Left ventricle myocardium inferior (tissue), 1 donor: ENCODE measurements at regions not wholly inside any gene's neighbourhood (a gene's known extent, or its start where the extent isn't known, plus 50 kb on each side); places are given as distances from the start of the nearest gene placed in this dataset.
A peak's percentile ranks its signal among the peaks of the same experiment; 100 is the strongest.

Experiments
- DNase-seq: peaks from one replicate; pipeline ENCODE4 v3.0.0-alpha.2; 2020
- H3K27ac ChIP-seq: fragments of 200-600 bp; replicated peaks from 2 replicates; pipeline ENCODE4 v1.8.0; 2021
- H3K27me3 ChIP-seq: fragments of 200-600 bp; 2 replicates; pipeline ENCODE4 v1.8.0; 2021; ENCODE audit warnings: low read depth
- H3K36me3 ChIP-seq: fragments of 200-600 bp; 2 replicates; pipeline ENCODE4 v1.8.0; 2021
- H3K4me1 ChIP-seq: fragments of 200-600 bp; 2 replicates; pipeline ENCODE4 v1.8.0; 2021
- H3K4me3 ChIP-seq: fragments of 200-600 bp; 2 replicates; pipeline ENCODE4 v1.8.0; 2021; ENCODE audit warnings: mild to moderate bottlenecking, moderate library complexity
- H3K9me3 ChIP-seq: fragments of 200-600 bp; replicated peaks from 2 replicates; pipeline ENCODE4 v1.8.0; 2021
- intact Hi-C: fragments of 100-400 bp; cut with micrococcal nuclease; formaldehyde crosslinking; loops from one replicate; pipeline ENCODE4 v1.11.0; 2022
- TF ChIP-seq, protein P1 (sequence below): fragments of 200-600 bp; IDR thresholded peaks from 2 replicates; pipeline ENCODE4 v1.8.0; 2021; ENCODE audit warnings: antibody characterized with exemption, mild to moderate bottlenecking, borderline replicate concordance
- donor health status: DM: no; HTN: yes; CAD: no; lungs with severe emphysema.

DNA sequence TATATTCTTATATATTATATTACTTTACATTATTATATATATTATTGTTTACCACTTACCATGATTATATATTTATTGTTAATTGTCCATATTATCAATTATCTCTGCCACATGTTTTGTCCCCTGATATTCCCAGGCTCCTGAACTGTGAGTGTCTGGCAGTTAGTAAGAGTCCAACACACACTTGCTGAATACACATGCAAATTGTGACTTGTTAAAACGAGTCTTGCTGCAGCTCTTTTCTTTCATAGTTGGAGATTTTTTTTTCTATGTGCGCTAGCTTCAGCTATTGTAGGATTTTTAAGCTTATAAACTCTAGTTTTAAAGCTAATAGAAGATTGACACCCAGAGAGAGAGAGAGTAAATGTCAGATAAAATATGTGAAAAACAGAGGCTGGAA, 207.8 kb upstream of the FAM3C start:
- TF ChIP-seq, protein P1, sequence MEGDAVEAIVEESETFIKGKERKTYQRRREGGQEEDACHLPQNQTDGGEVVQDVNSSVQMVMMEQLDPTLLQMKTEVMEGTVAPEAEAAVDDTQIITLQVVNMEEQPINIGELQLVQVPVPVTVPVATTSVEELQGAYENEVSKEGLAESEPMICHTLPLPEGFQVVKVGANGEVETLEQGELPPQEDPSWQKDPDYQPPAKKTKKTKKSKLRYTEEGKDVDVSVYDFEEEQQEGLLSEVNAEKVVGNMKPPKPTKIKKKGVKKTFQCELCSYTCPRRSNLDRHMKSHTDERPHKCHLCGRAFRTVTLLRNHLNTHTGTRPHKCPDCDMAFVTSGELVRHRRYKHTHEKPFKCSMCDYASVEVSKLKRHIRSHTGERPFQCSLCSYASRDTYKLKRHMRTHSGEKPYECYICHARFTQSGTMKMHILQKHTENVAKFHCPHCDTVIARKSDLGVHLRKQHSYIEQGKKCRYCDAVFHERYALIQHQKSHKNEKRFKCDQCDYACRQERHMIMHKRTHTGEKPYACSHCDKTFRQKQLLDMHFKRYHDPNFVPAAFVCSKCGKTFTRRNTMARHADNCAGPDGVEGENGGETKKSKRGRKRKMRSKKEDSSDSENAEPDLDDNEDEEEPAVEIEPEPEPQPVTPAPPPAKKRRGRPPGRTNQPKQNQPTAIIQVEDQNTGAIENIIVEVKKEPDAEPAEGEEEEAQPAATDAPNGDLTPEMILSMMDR: no peak
- Histone ChIP-seq H3K27me3 (no peaks in the 10 kb centered on the region), H3K36me3 (no peaks in the 10 kb centered on the region), H3K4me1 (peaks cover 5% of the 10 kb centered on the region), H3K9me3 (peaks cover 8% of the 10 kb centered on the region), H3K4me3 (no peak overlapping the region), H3K27ac (peak overlapping the region; percentile 37)
- no peak for DNase-seq
- intact Hi-C loops: no loop called here

DNA sequence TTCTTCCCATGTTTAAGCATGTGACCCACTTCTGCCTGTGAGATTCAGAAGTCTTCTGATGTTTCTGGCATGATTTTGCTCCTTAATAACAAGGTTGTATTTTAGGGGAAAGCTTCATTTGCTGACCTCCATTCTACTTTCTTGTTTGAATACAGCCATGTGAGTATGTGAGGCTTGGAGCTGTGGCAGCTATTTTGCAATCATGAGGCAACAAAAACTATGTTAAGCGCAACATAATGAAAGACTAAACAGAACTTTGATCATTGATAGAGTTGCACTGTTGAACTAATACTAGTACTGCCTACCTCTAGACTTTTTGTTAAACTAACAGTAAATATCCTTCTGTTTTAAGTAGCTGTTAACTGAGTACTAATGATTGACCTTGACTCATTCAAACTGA, 203.8 kb upstream of the FAM3C start:
- Histone ChIP-seq H3K4me3 (no peak overlapping the region), H3K27me3 (no peaks in the 10 kb centered on the region), H3K36me3 (no peaks in the 10 kb centered on the region), H3K4me1 (no peaks in the 10 kb centered on the region), H3K9me3 (peaks cover 27% of the 10 kb centered on the region), H3K27ac (no peak overlapping the region)
- intact Hi-C loops: no loop called here
- TF ChIP-seq, protein P1: no peak
- DNase-seq: no peak

DNA sequence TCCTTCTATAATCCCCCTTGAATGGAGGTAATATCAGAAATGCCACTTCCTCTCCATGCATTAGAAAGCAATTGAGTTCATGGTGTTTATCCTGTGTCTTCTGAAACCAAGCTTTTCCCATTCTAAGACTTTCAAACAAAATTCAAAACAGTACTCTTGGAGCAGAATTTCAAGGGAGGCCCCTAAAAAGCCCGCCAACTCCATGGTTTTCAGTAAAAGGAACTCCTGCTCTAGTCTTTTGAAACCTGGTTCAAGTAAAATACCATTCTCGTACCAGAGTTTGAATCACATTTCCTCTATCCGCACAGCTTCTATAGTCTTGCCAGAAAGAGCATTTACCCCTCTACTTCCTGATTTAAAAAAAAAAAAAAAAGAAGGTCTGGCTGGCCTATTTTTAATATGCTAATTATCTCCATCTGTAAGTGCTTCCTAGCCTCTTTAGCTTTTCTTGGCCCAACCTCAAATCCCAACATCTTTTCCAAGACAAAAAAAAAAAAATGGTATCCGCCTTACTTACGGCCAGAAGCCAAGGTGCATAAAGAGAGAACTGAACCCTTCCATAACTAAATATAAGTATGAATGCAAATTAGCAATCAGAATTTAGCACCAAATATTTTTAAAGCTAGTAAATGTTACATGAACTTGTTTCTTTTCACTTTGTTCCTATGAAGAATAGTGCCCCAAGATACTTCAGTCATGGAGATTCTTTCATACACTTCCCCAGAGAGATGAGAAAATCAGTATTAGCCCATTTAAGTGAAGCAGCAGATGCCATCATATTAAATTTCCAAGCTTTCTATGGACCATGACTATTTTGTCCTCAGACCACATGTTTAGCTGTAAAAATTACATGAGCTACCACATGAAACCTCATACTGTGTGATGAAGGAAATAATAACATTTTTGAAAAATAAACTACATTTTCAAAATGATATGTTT, 199.9 kb upstream of the FAM3C start:
- no peak for DNase-seq
- H3K27me3 ChIP-seq: no peaks in the 10 kb centered on the region
- H3K36me3 ChIP-seq: no peaks in the 10 kb centered on the region
- H3K4me3 ChIP-seq: no peak overlapping the region
- peak overlapping the region; percentile 54 for H3K27ac ChIP-seq
- intact Hi-C loops: no loop called here
- TF ChIP-seq, protein P1: no peak
- no peaks in the 10 kb centered on the region for H3K4me1 ChIP-seq
- H3K9me3 ChIP-seq: peaks cover 27% of the 10 kb centered on the region

DNA sequence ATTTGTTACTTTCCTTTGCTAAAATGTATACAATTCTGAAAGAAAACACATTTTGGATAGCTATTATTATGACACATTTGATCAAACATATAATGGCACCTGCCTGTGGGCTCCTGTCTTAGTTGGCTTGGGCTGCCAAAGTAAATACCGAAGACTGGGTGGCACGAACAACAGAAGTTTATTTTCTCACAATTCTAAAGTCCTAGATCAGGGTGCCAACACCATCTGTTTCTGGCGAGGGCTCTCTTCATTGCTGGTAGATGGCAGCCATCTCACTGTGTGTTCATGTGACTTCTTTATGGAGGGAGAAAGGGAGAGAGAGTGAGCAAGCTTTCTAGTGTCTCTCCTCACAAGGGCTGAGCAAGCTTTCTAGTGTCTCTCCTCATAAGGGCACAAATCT, 195.8 kb upstream of the FAM3C start:
- H3K4me3 ChIP-seq: no peak overlapping the region
- H3K27me3 ChIP-seq: no peaks in the 10 kb centered on the region
- peaks cover 3% of the 10 kb centered on the region for H3K9me3 ChIP-seq
- TF ChIP-seq, protein P1: no peak
- no peak overlapping the region for H3K27ac ChIP-seq
- no peaks in the 10 kb centered on the region for H3K36me3 ChIP-seq
- intact Hi-C loops: no loop called here
- DNase-seq: no peak
- H3K4me1 ChIP-seq: no peaks in the 10 kb centered on the region

DNA sequence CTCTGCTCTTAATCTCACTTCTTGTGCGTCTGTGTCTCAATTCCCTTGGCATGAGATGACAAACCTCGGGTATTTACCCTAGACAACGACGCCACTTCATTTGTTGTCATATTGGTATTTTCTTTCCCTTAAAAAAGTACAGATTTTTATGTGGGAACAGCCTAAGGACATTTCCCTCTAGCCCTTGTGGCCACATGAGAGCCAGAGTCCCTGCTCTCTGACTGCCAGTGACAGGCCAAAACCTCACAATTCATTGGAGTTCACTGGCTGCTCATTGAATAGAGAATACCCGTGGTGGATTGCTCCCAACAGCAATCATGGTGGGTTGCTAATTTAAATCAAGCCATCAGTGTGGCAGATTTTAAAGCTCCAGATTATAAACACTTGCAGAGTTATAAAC, 191.3 kb upstream of the FAM3C start:
- DNase-seq: no peak
- Histone ChIP-seq H3K4me1 (no peaks in the 10 kb centered on the region), H3K27me3 (peaks cover 11% of the 10 kb centered on the region), H3K27ac (no peak overlapping the region), H3K4me3 (no peak overlapping the region), H3K36me3 (no peaks in the 10 kb centered on the region), H3K9me3 (no peaks in the 10 kb centered on the region)
- TF ChIP-seq, protein P1: no peak
- intact Hi-C loops: no loop called here
